Caco-2 (cell line): ENCODE measurements at regions not wholly inside any gene's neighbourhood (a gene's known extent, or its start where the extent isn't known, plus 50 kb on each side); places are given as distances from the start of the nearest gene placed in this dataset.

ENCODE experiments used
- BruUV-seq: library from RNA; stranded (reverse); fragments of 400-500 nt; replicated peaks from 2 replicates; lab custom pipeline; 2021; lab: Mats Ljungman, UMichigan
- CTCF ChIA-PET: fragments of 300-600 bp; sonication (Branson Sonifier 250); formaldehyde crosslinking; loops from one replicate; lab custom pipeline; 2022; ENCODE audit warnings: antibody characterized with exemption; lab: Charles Lee
- POLR2A ChIA-PET: fragments of 300-600 bp; sonication (Branson Sonifier 250); formaldehyde crosslinking; loops from one replicate; lab custom pipeline; 2022; ENCODE audit warnings: antibody characterized with exemption; lab: Charles Lee
- DNase-seq, 2 experiments: peaks; one replicate each; pipeline versions ENCODE4 v3.0.0 to v3.0.0-alpha.2; 2020 to 2022
- H3K27me3 ChIP-seq: replicated peaks from 2 replicates; pipeline ENCODE4 v1.6.0; 2011; ENCODE audit warnings: low read length; ENCODE audit not compliant: control insufficient read depth, insufficient read depth
- H3K36me3 ChIP-seq: 2 replicates; pipeline ENCODE4 v1.5.1; 2011; ENCODE audit warnings: low read length; ENCODE audit not compliant: control insufficient read depth, insufficient read depth
- H3K4me1 ChIP-seq: fragments of 250-450 bp; sonication (Bioruptor Pico); 2 replicates; pipeline ENCODE4 v1.5.1; 2020; ENCODE audit warnings: mild to moderate bottlenecking
- H3K4me3 ChIP-seq: 2 replicates; pipeline ENCODE4 v1.5.1; 2011; ENCODE audit warnings: low read depth, mild to moderate bottlenecking, control low read depth, low read length
- H3K9me3 ChIP-seq: fragments of 250-450 bp; sonication (Bioruptor Pico); 2 replicates; pipeline ENCODE4 v1.5.1; 2020; ENCODE audit warnings: mild to moderate bottlenecking, moderate library complexity
- H3K27ac Mint-ChIP-seq: one replicate; pipeline ENCODE4 v1.8.0; 2022; ENCODE audit warnings: mixed read lengths; ENCODE audit not compliant: unreplicated experiment
- H3K27me3 Mint-ChIP-seq: one replicate; pipeline ENCODE4 v1.8.0; 2022; ENCODE audit warnings: mixed read lengths; ENCODE audit not compliant: insufficient read depth, unreplicated experiment
- H3K36me3 Mint-ChIP-seq: one replicate; pipeline ENCODE4 v1.8.0; 2022; ENCODE audit warnings: mild to moderate bottlenecking, mixed read lengths; ENCODE audit not compliant: insufficient read depth, unreplicated experiment
- H3K4me1 Mint-ChIP-seq: one replicate; pipeline ENCODE4 v1.8.0; 2022; ENCODE audit warnings: low read depth, mixed read lengths; ENCODE audit not compliant: unreplicated experiment
- H3K4me3 Mint-ChIP-seq: one replicate; pipeline ENCODE4 v1.8.0; 2022; ENCODE audit warnings: mild to moderate bottlenecking, moderate library complexity, mixed read lengths; ENCODE audit not compliant: unreplicated experiment
- H3K9me3 Mint-ChIP-seq: one replicate; pipeline ENCODE4 v1.8.0; 2022; ENCODE audit warnings: mixed read lengths; ENCODE audit not compliant: unreplicated experiment
- intact Hi-C: fragments of 100-400 bp; cut with micrococcal nuclease; formaldehyde crosslinking; loops from one replicate; pipeline ENCODE4 v1.10.0; 2022; ENCODE audit not compliant: unreplicated experiment
- TF ChIP-seq, protein P1 (sequence below), 2 experiments: fragments of 200-600 bp in 1 of 2; IDR thresholded peaks; 1 replicate in 1 of 2; 2 replicates in 1 of 2; pipeline versions ENCODE4 v1.5.1 to v1.8.0; 2011 to 2022; ENCODE audit warnings: antibody characterized with exemption in 1 of 2, control low read depth in 1 of 2, inconsistent platforms in 1 of 2, low read depth in 1 of 2, low read length in 1 of 2, mild to moderate bottlenecking in 1 of 2, moderate library complexity in 1 of 2; ENCODE audit not compliant: insufficient read depth in 1 of 2, severe bottlenecking in 1 of 2, unreplicated experiment in 1 of 2

GRCh38 chr5:53165431-53166182 is 56.0 kb upstream of the MOCS2 start:
- DNase-seq: no peak
- TF ChIP-seq, protein P1, sequence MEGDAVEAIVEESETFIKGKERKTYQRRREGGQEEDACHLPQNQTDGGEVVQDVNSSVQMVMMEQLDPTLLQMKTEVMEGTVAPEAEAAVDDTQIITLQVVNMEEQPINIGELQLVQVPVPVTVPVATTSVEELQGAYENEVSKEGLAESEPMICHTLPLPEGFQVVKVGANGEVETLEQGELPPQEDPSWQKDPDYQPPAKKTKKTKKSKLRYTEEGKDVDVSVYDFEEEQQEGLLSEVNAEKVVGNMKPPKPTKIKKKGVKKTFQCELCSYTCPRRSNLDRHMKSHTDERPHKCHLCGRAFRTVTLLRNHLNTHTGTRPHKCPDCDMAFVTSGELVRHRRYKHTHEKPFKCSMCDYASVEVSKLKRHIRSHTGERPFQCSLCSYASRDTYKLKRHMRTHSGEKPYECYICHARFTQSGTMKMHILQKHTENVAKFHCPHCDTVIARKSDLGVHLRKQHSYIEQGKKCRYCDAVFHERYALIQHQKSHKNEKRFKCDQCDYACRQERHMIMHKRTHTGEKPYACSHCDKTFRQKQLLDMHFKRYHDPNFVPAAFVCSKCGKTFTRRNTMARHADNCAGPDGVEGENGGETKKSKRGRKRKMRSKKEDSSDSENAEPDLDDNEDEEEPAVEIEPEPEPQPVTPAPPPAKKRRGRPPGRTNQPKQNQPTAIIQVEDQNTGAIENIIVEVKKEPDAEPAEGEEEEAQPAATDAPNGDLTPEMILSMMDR (IDR thresholded peaks at IDR 0.05; ENCODE audit: insufficient read depth in 1 of 2, low read depth in 1 of 2, low read length in 1 of 2, severe bottlenecking in 1 of 2, unreplicated experiment in 1 of 2): no peak
- BruUV-seq: no TSS peak
- Histone ChIP-seq H3K27me3 (no peaks in the 10 kb centered on the region), H3K36me3 (no peaks in the 10 kb centered on the region), H3K4me3 (no peak overlapping the region), H3K9me3 (no peaks in the 10 kb centered on the region), H3K4me1 (no peaks in the 10 kb centered on the region)
- H3K9me3 Mint-ChIP-seq: no peaks in the 10 kb centered on the region
- H3K27me3 Mint-ChIP-seq: peaks cover 3% of the 10 kb centered on the region
- intact Hi-C loops: no loop called here
- ChIA-PET CTCF (no interaction called here), POLR2A (no interaction called here)
- H3K36me3 Mint-ChIP-seq: no peaks in the 10 kb centered on the region
- no peak overlapping the region for H3K4me3 Mint-ChIP-seq
- H3K4me1 Mint-ChIP-seq: no peaks in the 10 kb centered on the region
- H3K27ac Mint-ChIP-seq: no peak overlapping the region

- DNase-seq: no peak
- no peaks in the 10 kb centered on the region for H3K9me3 Mint-ChIP-seq
- BruUV-seq: no TSS peak
- no peaks in the 10 kb centered on the region for H3K4me1 Mint-ChIP-seq
- H3K9me3 ChIP-seq: no peaks in the 10 kb centered on the region
- no peak overlapping the region for H3K4me3 Mint-ChIP-seq
- H3K27me3 ChIP-seq: no peaks in the 10 kb centered on the region
- intact Hi-C loops: no loop called here
- CTCF ChIA-PET: no interaction called here
- H3K27ac Mint-ChIP-seq: no peak overlapping the region
- TF ChIP-seq, protein P1 (IDR thresholded peaks at IDR 0.05; ENCODE audit: insufficient read depth in 1 of 2, low read depth in 1 of 2, low read length in 1 of 2, severe bottlenecking in 1 of 2, unreplicated experiment in 1 of 2): no peak
- peaks cover 3% of the 10 kb centered on the region for H3K27me3 Mint-ChIP-seq
- no peaks in the 10 kb centered on the region for H3K4me1 ChIP-seq
- no peaks in the 10 kb centered on the region for H3K36me3 ChIP-seq
- H3K36me3 Mint-ChIP-seq: no peaks in the 10 kb centered on the region
- POLR2A ChIA-PET: no interaction called here
- H3K4me3 ChIP-seq: no peak overlapping the region
These were observed 56.6 kb upstream of the MOCS2 start for GRCh38 chr5:53166183-53166495.

DNA sequence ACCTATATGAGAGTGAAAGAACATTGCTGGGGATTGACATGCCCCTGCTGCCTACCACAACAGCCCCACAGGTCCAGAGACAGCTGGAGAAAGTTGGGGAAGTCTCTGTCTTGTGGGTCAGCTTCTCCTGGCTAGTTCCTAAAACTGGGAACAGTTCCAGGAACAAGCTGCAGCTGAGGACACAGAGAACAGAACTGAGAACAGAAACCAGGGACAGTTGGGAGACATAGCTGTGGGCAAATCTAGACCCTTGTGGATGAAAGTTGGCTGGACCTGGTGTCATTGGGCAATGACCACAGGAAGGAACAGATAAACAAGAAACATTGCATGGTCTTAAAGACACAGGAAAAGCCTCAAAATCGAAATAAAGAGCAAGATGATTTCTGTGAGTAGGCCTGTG is 58.3 kb upstream of the MOCS2 start:
- intact Hi-C loops: no loop called here
- peaks cover 3% of the 10 kb centered on the region for H3K27me3 Mint-ChIP-seq
- DNase-seq: no peak
- TF ChIP-seq, protein P1 (IDR thresholded peaks at IDR 0.05; ENCODE audit: insufficient read depth in 1 of 2, low read depth in 1 of 2, low read length in 1 of 2, severe bottlenecking in 1 of 2, unreplicated experiment in 1 of 2): no peak
- Histone ChIP-seq H3K36me3 (no peaks in the 10 kb centered on the region), H3K4me3 (no peak overlapping the region), H3K9me3 (no peaks in the 10 kb centered on the region), H3K4me1 (no peaks in the 10 kb centered on the region), H3K27me3 (no peaks in the 10 kb centered on the region)
- no TSS peak for BruUV-seq
- ChIA-PET CTCF (no interaction called here), POLR2A (no interaction called here)
- H3K4me3 Mint-ChIP-seq: no peak overlapping the region
- no peaks in the 10 kb centered on the region for H3K36me3 Mint-ChIP-seq
- H3K9me3 Mint-ChIP-seq: no peaks in the 10 kb centered on the region
- no peak overlapping the region for H3K27ac Mint-ChIP-seq
- no peaks in the 10 kb centered on the region for H3K4me1 Mint-ChIP-seq
